ENCODE measurements at regions not wholly inside any gene's neighbourhood (a gene's known extent, or its start where the extent isn't known, plus 50 kb on each side); places are given as distances from the start of the nearest gene placed in this dataset.

GRCh38 chrX:45368705-45369104, 168.0 kb upstream of the DIPK2B start:
- no peak for TF ChIP-seq REST (IDR thresholded peaks at IDR 0.05)
- no peak for TF ChIP-seq CTCF (IDR thresholded peaks at IDR 0.05)
